Loucy (cell line): ENCODE measurements at regions not wholly inside any gene's neighbourhood (a gene's known extent, or its start where the extent isn't known, plus 50 kb on each side); places are given as distances from the start of the nearest gene placed in this dataset.

ENCODE experiments used
- CTCF ChIP-seq: fragments of 200-600 bp; sonication (generic); conservative IDR thresholded peaks from 2 replicates; pipeline ENCODE4 v1.5.1; 2014; ENCODE audit warnings: mild to moderate bottlenecking, antibody characterized with exemption, low read length
- EZH2phosphoT487 ChIP-seq: fragments of 200-600 bp; IDR thresholded peaks from 2 replicates; pipeline ENCODE4 v1.6.1; 2018; ENCODE audit warnings: antibody characterized with exemption, mild to moderate bottlenecking, moderate library complexity, borderline replicate concordance

- TF ChIP-seq CTCF (no peak), EZH2phosphoT487 (no peak)
Measured at GRCh38 chr9:119967867-119968535, 598.8 kb upstream of the BRINP1 start.
